ENCODE measurements at regions not wholly inside any gene's neighbourhood (a gene's known extent, or its start where the extent isn't known, plus 50 kb on each side); places are given as distances from the start of the nearest gene placed in this dataset.

DNA sequence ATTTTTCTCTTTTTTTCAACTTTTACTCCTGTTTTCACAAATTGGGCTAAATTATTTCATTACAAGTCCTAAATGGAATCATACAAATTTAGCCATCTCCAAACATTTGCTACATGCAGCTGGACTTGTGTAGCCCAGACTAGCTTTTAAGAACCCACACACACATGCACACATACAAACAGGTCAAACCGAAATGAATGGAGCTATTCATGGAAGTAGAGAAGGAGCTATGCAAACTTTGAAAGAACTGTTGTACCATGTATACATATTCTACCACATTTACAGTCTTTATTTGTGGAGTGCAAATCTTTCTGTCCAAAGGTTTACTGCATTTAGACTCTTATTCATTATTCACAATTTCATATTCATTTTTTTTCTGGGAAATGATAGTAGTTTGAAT lies 189.1 kb upstream of the RNPC3 start:
- TF ChIP-seq, protein P1, sequence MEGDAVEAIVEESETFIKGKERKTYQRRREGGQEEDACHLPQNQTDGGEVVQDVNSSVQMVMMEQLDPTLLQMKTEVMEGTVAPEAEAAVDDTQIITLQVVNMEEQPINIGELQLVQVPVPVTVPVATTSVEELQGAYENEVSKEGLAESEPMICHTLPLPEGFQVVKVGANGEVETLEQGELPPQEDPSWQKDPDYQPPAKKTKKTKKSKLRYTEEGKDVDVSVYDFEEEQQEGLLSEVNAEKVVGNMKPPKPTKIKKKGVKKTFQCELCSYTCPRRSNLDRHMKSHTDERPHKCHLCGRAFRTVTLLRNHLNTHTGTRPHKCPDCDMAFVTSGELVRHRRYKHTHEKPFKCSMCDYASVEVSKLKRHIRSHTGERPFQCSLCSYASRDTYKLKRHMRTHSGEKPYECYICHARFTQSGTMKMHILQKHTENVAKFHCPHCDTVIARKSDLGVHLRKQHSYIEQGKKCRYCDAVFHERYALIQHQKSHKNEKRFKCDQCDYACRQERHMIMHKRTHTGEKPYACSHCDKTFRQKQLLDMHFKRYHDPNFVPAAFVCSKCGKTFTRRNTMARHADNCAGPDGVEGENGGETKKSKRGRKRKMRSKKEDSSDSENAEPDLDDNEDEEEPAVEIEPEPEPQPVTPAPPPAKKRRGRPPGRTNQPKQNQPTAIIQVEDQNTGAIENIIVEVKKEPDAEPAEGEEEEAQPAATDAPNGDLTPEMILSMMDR (IDR thresholded peaks at IDR 0.05): no peak
- TF ChIP-seq POLR2A (IDR thresholded peaks at IDR 0.05): no peak
